ENCODE measurements at regions not wholly inside any gene's neighbourhood (a gene's known extent, or its start where the extent isn't known, plus 50 kb on each side); places are given as distances from the start of the nearest gene placed in this dataset.
"Not testable (repeated sequence)": the region's sequence is repeated elsewhere in the genome, so short reads cannot be mapped to it uniquely, and the experiment has no call there.

DNA sequence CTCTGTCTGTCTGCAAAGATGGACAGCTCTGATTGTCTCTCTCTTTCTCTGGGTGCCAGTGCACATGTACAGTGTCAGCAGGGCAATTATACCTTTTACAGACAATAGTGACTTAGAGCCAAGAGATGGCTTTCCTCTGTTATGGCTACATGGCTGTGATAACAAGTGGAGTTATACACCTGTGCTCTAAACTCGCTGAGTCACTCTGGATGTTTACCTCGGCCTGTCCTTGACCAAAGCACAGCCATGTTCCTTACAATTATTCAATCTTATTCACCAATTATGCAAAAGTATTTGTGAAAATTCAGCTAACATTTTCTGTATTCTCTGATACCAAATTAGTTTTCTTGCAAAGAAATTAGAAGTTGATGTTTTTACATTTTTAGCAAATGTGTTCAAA lies 475.5 kb upstream of the CCDC196 start:
- Mint-ChIP-seq H3K27ac (ENCODE audit: unreplicated experiment) (no peak overlapping the region), H3K27me3 (ENCODE audit: unreplicated experiment) (no peaks in the 10 kb centered on the region), H3K4me3 (ENCODE audit: unreplicated experiment) (no peak overlapping the region)

DNA sequence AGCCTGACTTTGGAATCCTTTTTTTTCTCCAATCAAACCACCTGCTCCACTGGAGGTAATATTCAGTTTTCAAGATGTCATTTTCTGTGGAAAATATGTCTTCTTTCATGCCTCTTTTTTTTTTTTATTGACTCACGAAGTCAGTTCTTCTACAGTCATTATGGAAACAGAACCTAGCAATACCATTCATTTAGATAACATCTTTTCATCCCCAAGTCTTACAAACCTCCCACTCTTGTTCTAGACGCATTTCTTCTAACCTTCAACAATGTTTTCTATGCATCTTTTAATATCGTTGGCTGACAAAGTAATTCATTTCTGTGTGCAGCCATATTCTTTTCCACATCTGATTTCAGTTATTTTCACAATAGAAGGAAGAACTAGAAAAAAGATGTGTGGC lies 474.3 kb upstream of the CCDC196 start:
- H3K36me3 Mint-ChIP-seq (ENCODE audit: unreplicated experiment) = peaks cover 5% of the 10 kb centered on the region
- no peaks in the 10 kb centered on the region for H3K27me3 Mint-ChIP-seq (ENCODE audit: unreplicated experiment)
- no peak overlapping the region for H3K27ac Mint-ChIP-seq (ENCODE audit: unreplicated experiment)
- TF ChIP-seq, protein P1, sequence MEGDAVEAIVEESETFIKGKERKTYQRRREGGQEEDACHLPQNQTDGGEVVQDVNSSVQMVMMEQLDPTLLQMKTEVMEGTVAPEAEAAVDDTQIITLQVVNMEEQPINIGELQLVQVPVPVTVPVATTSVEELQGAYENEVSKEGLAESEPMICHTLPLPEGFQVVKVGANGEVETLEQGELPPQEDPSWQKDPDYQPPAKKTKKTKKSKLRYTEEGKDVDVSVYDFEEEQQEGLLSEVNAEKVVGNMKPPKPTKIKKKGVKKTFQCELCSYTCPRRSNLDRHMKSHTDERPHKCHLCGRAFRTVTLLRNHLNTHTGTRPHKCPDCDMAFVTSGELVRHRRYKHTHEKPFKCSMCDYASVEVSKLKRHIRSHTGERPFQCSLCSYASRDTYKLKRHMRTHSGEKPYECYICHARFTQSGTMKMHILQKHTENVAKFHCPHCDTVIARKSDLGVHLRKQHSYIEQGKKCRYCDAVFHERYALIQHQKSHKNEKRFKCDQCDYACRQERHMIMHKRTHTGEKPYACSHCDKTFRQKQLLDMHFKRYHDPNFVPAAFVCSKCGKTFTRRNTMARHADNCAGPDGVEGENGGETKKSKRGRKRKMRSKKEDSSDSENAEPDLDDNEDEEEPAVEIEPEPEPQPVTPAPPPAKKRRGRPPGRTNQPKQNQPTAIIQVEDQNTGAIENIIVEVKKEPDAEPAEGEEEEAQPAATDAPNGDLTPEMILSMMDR (IDR thresholded peaks at IDR 0.05; ENCODE audit: partially characterized antibody, unreplicated experiment) = no peak
- H3K9me3 Mint-ChIP-seq (ENCODE audit: unreplicated experiment) = peaks cover 5% of the 10 kb centered on the region
- DNase-seq = no peak
- no peak overlapping the region for H3K4me3 Mint-ChIP-seq (ENCODE audit: unreplicated experiment)
- peaks cover 6% of the 10 kb centered on the region for H3K4me1 Mint-ChIP-seq (ENCODE audit: low read depth, unreplicated experiment)

More for the DNA sequence above, 475.5 kb upstream of the CCDC196 start:
- TF ChIP-seq, protein P1 (IDR thresholded peaks at IDR 0.05; ENCODE audit: partially characterized antibody, unreplicated experiment) = no peak
- Mint-ChIP-seq H3K36me3 (ENCODE audit: unreplicated experiment) (peaks cover 5% of the 10 kb centered on the region), H3K4me1 (ENCODE audit: low read depth, unreplicated experiment) (peaks cover 6% of the 10 kb centered on the region), H3K9me3 (ENCODE audit: unreplicated experiment) (peaks cover 3% of the 10 kb centered on the region)
- DNase-seq = no peak

DNA sequence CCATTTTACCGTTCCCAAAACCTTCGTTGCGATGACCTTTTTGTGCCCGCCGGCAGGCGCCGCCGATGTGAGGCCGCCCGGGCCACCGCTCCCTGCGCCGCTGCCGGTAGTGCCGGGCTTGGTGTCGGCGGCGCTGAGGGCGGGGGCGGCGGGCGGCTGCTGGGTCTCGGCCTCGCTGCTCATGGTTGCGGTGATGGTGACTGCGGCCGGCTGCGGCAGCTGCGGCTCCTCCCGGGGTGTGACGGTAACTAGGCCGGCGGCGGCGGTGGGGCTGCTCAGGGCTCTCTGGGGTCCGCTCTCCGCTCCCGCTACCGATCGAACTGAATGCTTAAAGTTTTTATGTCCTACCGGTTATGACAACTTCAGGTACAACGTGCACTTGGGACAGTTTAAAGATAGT lies 472.6 kb upstream of the CCDC196 start:
- H3K4me1 Mint-ChIP-seq (ENCODE audit: low read depth, unreplicated experiment); H3K9me3 Mint-ChIP-seq (ENCODE audit: unreplicated experiment); H3K27me3 Mint-ChIP-seq (ENCODE audit: unreplicated experiment); H3K36me3 Mint-ChIP-seq (ENCODE audit: unreplicated experiment); H3K4me3 Mint-ChIP-seq (ENCODE audit: unreplicated experiment); DNase-seq; H3K27ac Mint-ChIP-seq (ENCODE audit: unreplicated experiment): not testable (repeated sequence)

GRCh38 chr14:66015071-66015780 lies 470.9 kb upstream of the CCDC196 start:
- no peaks in the 10 kb centered on the region for H3K27me3 Mint-ChIP-seq (ENCODE audit: unreplicated experiment)
- peaks cover 5% of the 10 kb centered on the region for H3K36me3 Mint-ChIP-seq (ENCODE audit: unreplicated experiment)
- H3K27ac Mint-ChIP-seq (ENCODE audit: unreplicated experiment) = no peak overlapping the region
- no peak overlapping the region for H3K4me3 Mint-ChIP-seq (ENCODE audit: unreplicated experiment)
- TF ChIP-seq, protein P1 (IDR thresholded peaks at IDR 0.05; ENCODE audit: partially characterized antibody, unreplicated experiment) = no peak
- peaks cover 8% of the 10 kb centered on the region for H3K9me3 Mint-ChIP-seq (ENCODE audit: unreplicated experiment)
- peaks cover 3% of the 10 kb centered on the region for H3K4me1 Mint-ChIP-seq (ENCODE audit: low read depth, unreplicated experiment)
- DNase-seq = no peak

GRCh38 chr14:66017927-66018326 lies 468.2 kb upstream of the CCDC196 start:
- Mint-ChIP-seq H3K36me3 (ENCODE audit: unreplicated experiment) (peaks cover 4% of the 10 kb centered on the region), H3K4me3 (ENCODE audit: unreplicated experiment) (no peak overlapping the region), H3K9me3 (ENCODE audit: unreplicated experiment) (peaks cover 10% of the 10 kb centered on the region), H3K4me1 (ENCODE audit: low read depth, unreplicated experiment) (peaks cover 8% of the 10 kb centered on the region), H3K27me3 (ENCODE audit: unreplicated experiment) (no peaks in the 10 kb centered on the region), H3K27ac (ENCODE audit: unreplicated experiment) (no peak overlapping the region)
- TF ChIP-seq, protein P1 (IDR thresholded peaks at IDR 0.05; ENCODE audit: partially characterized antibody, unreplicated experiment) = no peak
- no peak for DNase-seq
